ENCODE measurements at regions not wholly inside any gene's neighbourhood (a gene's known extent, or its start where the extent isn't known, plus 50 kb on each side); places are given as distances from the start of the nearest gene placed in this dataset.

DNA sequence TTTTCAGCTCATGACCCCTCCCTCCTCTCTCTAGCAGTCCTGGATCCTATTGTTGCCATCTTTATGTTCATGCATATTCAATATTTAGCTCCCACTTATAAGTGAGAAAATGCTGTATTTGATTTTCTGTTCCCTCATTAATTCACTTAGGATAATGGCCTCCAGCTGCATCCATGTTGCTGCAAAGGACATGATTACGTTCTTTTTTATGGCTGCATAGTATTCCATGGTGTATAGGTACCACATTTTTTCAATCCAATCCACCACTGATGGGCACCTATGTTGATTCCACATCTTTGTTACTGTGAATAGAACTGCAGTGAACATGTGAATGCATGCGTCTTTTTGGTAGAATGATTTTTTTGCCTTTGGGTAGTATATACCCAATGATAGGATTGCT, 188.4 kb downstream of the FOXL1 start:
- TF ChIP-seq, protein P1, sequence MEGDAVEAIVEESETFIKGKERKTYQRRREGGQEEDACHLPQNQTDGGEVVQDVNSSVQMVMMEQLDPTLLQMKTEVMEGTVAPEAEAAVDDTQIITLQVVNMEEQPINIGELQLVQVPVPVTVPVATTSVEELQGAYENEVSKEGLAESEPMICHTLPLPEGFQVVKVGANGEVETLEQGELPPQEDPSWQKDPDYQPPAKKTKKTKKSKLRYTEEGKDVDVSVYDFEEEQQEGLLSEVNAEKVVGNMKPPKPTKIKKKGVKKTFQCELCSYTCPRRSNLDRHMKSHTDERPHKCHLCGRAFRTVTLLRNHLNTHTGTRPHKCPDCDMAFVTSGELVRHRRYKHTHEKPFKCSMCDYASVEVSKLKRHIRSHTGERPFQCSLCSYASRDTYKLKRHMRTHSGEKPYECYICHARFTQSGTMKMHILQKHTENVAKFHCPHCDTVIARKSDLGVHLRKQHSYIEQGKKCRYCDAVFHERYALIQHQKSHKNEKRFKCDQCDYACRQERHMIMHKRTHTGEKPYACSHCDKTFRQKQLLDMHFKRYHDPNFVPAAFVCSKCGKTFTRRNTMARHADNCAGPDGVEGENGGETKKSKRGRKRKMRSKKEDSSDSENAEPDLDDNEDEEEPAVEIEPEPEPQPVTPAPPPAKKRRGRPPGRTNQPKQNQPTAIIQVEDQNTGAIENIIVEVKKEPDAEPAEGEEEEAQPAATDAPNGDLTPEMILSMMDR (IDR thresholded peaks at IDR 0.05; ENCODE audit: low read length), result no peak
- no peak for TF ChIP-seq EZH2 (optimal IDR thresholded peaks at IDR 0.05; ENCODE audit: low read depth, low read length)
- no peak for TF ChIP-seq EZH2phosphoT487 (IDR thresholded peaks at IDR 0.05; ENCODE audit: low read length)
